NAMALWA (cell line): ENCODE measurements at regions not wholly inside any gene's neighbourhood (a gene's known extent, or its start where the extent isn't known, plus 50 kb on each side); places are given as distances from the start of the nearest gene placed in this dataset.
"Not testable (repeated sequence)": the region's sequence is repeated elsewhere in the genome, so short reads cannot be mapped to it uniquely, and the experiment has no call there.

ENCODE experiments used
- DNase-seq: peaks from one replicate; pipeline ENCODE4 v3.0.0-alpha.2; 2015; ENCODE audit warnings: low spot score

- DNase-seq, result no peak
Observed at GRCh38 chr9:85202596-85202995, 533.1 kb downstream of the NTRK2 start.

GRCh38 chr9:85200726-85201404, 531.3 kb downstream of the NTRK2 start:
- DNase-seq, result no peak

GRCh38 chr9:85199866-85200495, 530.5 kb downstream of the NTRK2 start:
- no peak for DNase-seq

- DNase-seq, result no peak
Observed at GRCh38 chr9:85192750-85193149, 523.2 kb downstream of the NTRK2 start.

GRCh38 chr9:85186218-85186585, 516.7 kb downstream of the NTRK2 start:
- DNase-seq, result no peak

- no peak for DNase-seq
Observed at GRCh38 chr9:85185486-85186217, 516.1 kb downstream of the NTRK2 start.

- DNase-seq, result no peak
Observed at GRCh38 chr9:85182383-85182782, 512.9 kb downstream of the NTRK2 start.

GRCh38 chr9:85178474-85178873, 508.9 kb downstream of the NTRK2 start:
- no peak for DNase-seq

GRCh38 chr9:85173967-85174366, 504.4 kb downstream of the NTRK2 start:
- no peak for DNase-seq

- no peak for DNase-seq
Observed at GRCh38 chr9:85172001-85172978, 502.8 kb downstream of the NTRK2 start.

- DNase-seq, result no peak
Observed at GRCh38 chr9:85171163-85171562, 501.6 kb downstream of the NTRK2 start.

- no peak for DNase-seq
Observed at GRCh38 chr9:85168412-85168811, 498.9 kb downstream of the NTRK2 start.

GRCh38 chr9:85167146-85167545, 497.6 kb downstream of the NTRK2 start:
- no peak for DNase-seq

GRCh38 chr9:85163825-85164224, 494.3 kb downstream of the NTRK2 start:
- no peak for DNase-seq

GRCh38 chr9:85163415-85163814, 493.9 kb downstream of the NTRK2 start:
- DNase-seq, result no peak

GRCh38 chr9:85162822-85163221, 493.3 kb downstream of the NTRK2 start:
- no peak for DNase-seq

- not testable (repeated sequence) for DNase-seq
Observed at GRCh38 chr9:85160944-85161343, 491.4 kb downstream of the NTRK2 start.

- DNase-seq, result no peak
Observed at GRCh38 chr9:85158512-85158911, 489.0 kb downstream of the NTRK2 start.

GRCh38 chr9:85157772-85158171, 488.2 kb downstream of the NTRK2 start:
- DNase-seq, result no peak

GRCh38 chr9:85156652-85157051, 487.1 kb downstream of the NTRK2 start:
- DNase-seq, result no peak

GRCh38 chr9:85155352-85155751, 485.8 kb downstream of the NTRK2 start:
- DNase-seq, result no peak

- DNase-seq, result no peak
Observed at GRCh38 chr9:85151741-85152140, 482.2 kb downstream of the NTRK2 start.
